Heart left ventricle (tissue), 16 donors: ENCODE measurements at regions not wholly inside any gene's neighbourhood (a gene's known extent, or its start where the extent isn't known, plus 50 kb on each side); places are given as distances from the start of the nearest gene placed in this dataset.

ENCODE experiments used
- ATAC-seq, 4 donors: fragments of 200-7000 bp; cut with Tn5 transposase; one replicate each; pipeline ENCODE4 v1.9.1; 2020 to 2022; ENCODE audit warnings: moderate library complexity in 4 of 4, mild to moderate bottlenecking in 3 of 4, moderate number of reproducible peaks in 1 of 4
- DNase-seq, 5 donors: peaks; one replicate each; pipeline ENCODE4 v3.0.0-alpha.2; 2020
- H3K27ac ChIP-seq, 12 donors: fragments of 200-600 bp; sonication (generic) in 4 of 12; one replicate each; pipeline versions ENCODE4 v1.5.0 to v1.8.0; 2016 to 2022; ENCODE audit warnings: mild to moderate bottlenecking in 2 of 12
- H3K27me3 ChIP-seq, 9 donors: fragments of 200-600 bp; sonication (generic) in 2 of 9; one replicate each; pipeline versions ENCODE4 v1.5.1 to v1.8.0; 2016 to 2022; ENCODE audit warnings: mild to moderate bottlenecking in 3 of 9
- H3K36me3 ChIP-seq, 9 donors: fragments of 200-600 bp; sonication (generic) in 2 of 9; one replicate each; pipeline versions ENCODE4 v1.5.0 to v1.8.0; 2018 to 2022; ENCODE audit warnings: mild to moderate bottlenecking in 2 of 9
- H3K4me1 ChIP-seq, 12 donors: fragments of 200-600 bp; sonication (generic) in 4 of 12; one replicate each; pipeline versions ENCODE4 v1.5.0 to v1.8.0; 2016 to 2022; ENCODE audit warnings: mild to moderate bottlenecking in 3 of 12
- H3K4me3 ChIP-seq, 12 donors: fragments of 200-600 bp; sonication (generic) in 4 of 12; one replicate each; pipeline versions ENCODE4 v1.5.0 to v1.8.0; 2017 to 2022; ENCODE audit warnings: mild to moderate bottlenecking in 9 of 12, moderate library complexity in 4 of 12
- H3K9me3 ChIP-seq, 12 donors: fragments of 200-600 bp; sonication (generic) in 4 of 12; one replicate each; pipeline versions ENCODE4 v1.5.0 to v1.8.0; 2016 to 2022; ENCODE audit warnings: mild to moderate bottlenecking in 1 of 12
- CTCF ChIP-seq, 12 donors: fragments of 200-600 bp; sonication (generic) in 4 of 12; IDR thresholded peaks; one replicate each; pipeline versions ENCODE4 v1.5.0 to v1.8.0; 2018 to 2022; ENCODE audit warnings: antibody characterized with exemption in 12 of 12, mild to moderate bottlenecking in 5 of 12
- POLR2A ChIP-seq, 2 donors: fragments of 450-650 bp; IDR thresholded peaks; one replicate each; pipeline ENCODE4 v1.6.1; 2017; ENCODE audit warnings: antibody characterized with exemption in 2 of 2, mild to moderate bottlenecking in 2 of 2, moderate library complexity in 2 of 2
- WGBS, 4 donors: extraction: QIAGEN DNeasy Blood & Tissue Kit in 2 of 4; methylation state at CpG; one replicate each; pipeline versions ENCODE4 v1.1.5 to v1.1.7; 2013 to 2018; 5-methylcytosine and 5-hydroxymethylcytosine counted together
- intact Hi-C, 10 donors: fragments of 100-400 bp; cut with DNase I; formaldehyde crosslinking; loops; one replicate each; pipeline versions ENCODE4 v1.11.1 to v1.14.2; 2022
- donor health status: ischemic (EF 13 %, LVEDD 7.1; RV severe dilation, severe dysfunction).
- donor health status: healthy with polysubstance abuse.
- donor health status: DM: no; HTN: yes; CAD: no.
- donor health status: DM: no; HTN: no; CAD: no.
- donor health status: ischemic (EF 25% LVEDD 6.9; RV normal size, moderate dysfunction).
- donor health status: ischemic (EF 25% LVEDD 5.7; RV mildly dilated, moderate dysfunction).
- donor health status: healthy.
- donor health status: DM: yes; HTN: yes; CAD: no.
- donor health status: ischemic (EF 35%, LVEDD 5.7; RV mildly dilated, moderate dysfunction).
- donor health status: nonischemic (EF 11% LVEDD 7.7; RV severe dilation, severe dysfunction).
- donor health status: DM: yes; HTN: yes; CAD: no.
- donor health status: PGD.
- donor health status: ischemic (EF 29% LVEDD 5.4; RV normal size, mild dysfunction).
- donor health status: nonischemic (EF 23%, LVEDD 6.1; RV moderate dilation, normal function).

GRCh38 chr11:105456950-105457349 is 152.9 kb upstream of the GRIA4 start:
- 62 to 69% (median 66%) methylated on average over 4 of the region's 4 CpGs for WGBS, 4 donors
- Histone ChIP-seq H3K27ac (no peak overlapping the region), H3K4me1 (no peaks in the 10 kb centered on the region), H3K27me3 (no peaks in the 10 kb centered on the region), H3K9me3 (peaks cover 0 to 14% (median 0%) of the 10 kb centered on the region in 12 donors), H3K4me3 (no peak overlapping the region), H3K36me3 (no peaks in the 10 kb centered on the region)
- DNase-seq (no peak), ATAC-seq (no peak)
- intact Hi-C loops: no loop called here
- TF ChIP-seq CTCF (IDR thresholded peaks at IDR 0.05) (no peak), POLR2A (IDR thresholded peaks at IDR 0.05) (no peak)

- ATAC-seq (no peak), DNase-seq (no peak)
- 84 to 100% (median 91%) methylated on average over 1 to 2 of the region's 2 CpGs for WGBS, 4 donors
- no peak for TF ChIP-seq POLR2A (IDR thresholded peaks at IDR 0.05)
- no peak overlapping the region for H3K4me3 ChIP-seq
- no peaks in the 10 kb centered on the region for H3K36me3 ChIP-seq
- H3K9me3 ChIP-seq: peaks cover 0 to 23% (median 6%) of the 10 kb centered on the region in 12 donors
- no peak overlapping the region for H3K27ac ChIP-seq
- intact Hi-C loops: no loop called here
- no peaks in the 10 kb centered on the region for H3K27me3 ChIP-seq
- no peaks in the 10 kb centered on the region for H3K4me1 ChIP-seq
Observed at GRCh38 chr11:105449100-105449734, 160.7 kb upstream of the GRIA4 start.

GRCh38 chr11:105448703-105449079 is 161.2 kb upstream of the GRIA4 start:
- H3K27me3 ChIP-seq: no peaks in the 10 kb centered on the region
- no peak overlapping the region for H3K4me3 ChIP-seq
- WGBS, 4 donors: 83 to 88% (median 86%) methylated on average over 4 of the region's 4 CpGs
- TF ChIP-seq CTCF (IDR thresholded peaks at IDR 0.05) (no peak), POLR2A (IDR thresholded peaks at IDR 0.05) (no peak)
- no peaks in the 10 kb centered on the region for H3K4me1 ChIP-seq
- H3K9me3 ChIP-seq: peaks cover 0 to 27% (median 9%) of the 10 kb centered on the region in 12 donors
- intact Hi-C loops: no loop called here
- ATAC-seq (no peak), DNase-seq (no peak)
- H3K36me3 ChIP-seq: no peaks in the 10 kb centered on the region
- no peak overlapping the region for H3K27ac ChIP-seq

GRCh38 chr11:105447936-105448702 is 161.8 kb upstream of the GRIA4 start:
- TF ChIP-seq CTCF (IDR thresholded peaks at IDR 0.05) (no peak), POLR2A (IDR thresholded peaks at IDR 0.05) (no peak)
- Histone ChIP-seq H3K9me3 (peaks cover 0 to 27% (median 10%) of the 10 kb centered on the region in 12 donors), H3K4me1 (no peaks in the 10 kb centered on the region), H3K27me3 (no peaks in the 10 kb centered on the region), H3K4me3 (no peak overlapping the region), H3K27ac (no peak overlapping the region), H3K36me3 (no peaks in the 10 kb centered on the region)
- DNase-seq (no peak), ATAC-seq (no peak)
- 88 to 100% (median 90%) methylated on average over 1 of the region's 1 CpG for WGBS, 4 donors
- intact Hi-C loops: no loop called here
